ENCODE measurements at regions not wholly inside any gene's neighbourhood (a gene's known extent, or its start where the extent isn't known, plus 50 kb on each side); places are given as distances from the start of the nearest gene placed in this dataset.
A peak's percentile ranks its signal among the peaks of the same experiment; 100 is the strongest.

DNA sequence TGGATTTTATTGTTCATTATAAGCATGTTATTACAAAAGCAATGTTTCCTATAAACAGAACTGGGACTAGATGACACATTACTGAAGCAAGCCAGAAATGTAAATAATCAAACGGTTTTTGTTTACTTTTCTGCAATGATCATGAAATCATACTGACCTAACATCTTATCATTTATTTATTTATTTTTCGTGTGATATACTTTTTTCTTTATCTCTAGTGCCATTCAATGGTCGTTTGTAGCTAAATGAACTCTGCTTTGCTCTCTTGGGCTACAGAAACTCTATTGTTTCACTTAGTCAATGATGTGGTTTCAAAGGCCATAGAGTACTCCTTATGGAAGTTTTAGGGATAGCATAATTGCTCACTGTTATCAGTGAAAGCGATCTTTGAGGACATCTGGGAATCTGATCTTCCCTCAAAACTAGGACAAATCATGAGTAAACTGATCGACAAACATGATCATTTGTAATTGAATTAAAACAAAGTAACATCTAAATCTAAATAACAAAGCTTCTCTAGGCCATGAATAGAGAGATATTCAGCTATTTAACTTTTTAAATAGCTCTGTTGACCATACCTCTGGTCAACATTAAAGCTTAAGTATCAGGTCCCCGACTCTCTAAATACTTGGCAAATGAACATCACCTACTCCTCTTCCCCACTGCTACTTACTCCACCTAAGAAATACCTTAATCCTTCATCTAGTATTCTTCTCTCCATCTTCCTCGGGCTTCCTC, 933.4 kb downstream of the TFAP2A start:
- BruUV-seq (replicated peaks): no TSS peak
- H3K4ac ChIP-seq (ENCODE audit: low read depth, low read length): peak overlapping the region; percentile 26; the same call in 1 of the 2 replicates
- no peak overlapping the region for H2AFZ ChIP-seq (replicated peaks; ENCODE audit: low read length, poor library complexity)
- H3K79me1 ChIP-seq (ENCODE audit: low read depth in 1 of 2, low read length in 2 of 2): no peaks in the 10 kb centered on the region
- no peak overlapping the region for H2AK9ac ChIP-seq (replicated peaks; ENCODE audit: low read depth, low read length, poor library complexity)
- H3K56ac ChIP-seq (ENCODE audit: extremely low read depth, insufficient read depth, low read length): no peak overlapping the region
- H4K5ac ChIP-seq (ENCODE audit: low read depth, low read length): no peak overlapping the region
- no peak overlapping the region for H3K27ac ChIP-seq (ENCODE audit: insufficient read depth, low read length)
- peaks cover 8% of the 10 kb centered on the region for H3K4me1 ChIP-seq (ENCODE audit: control insufficient read depth, insufficient read depth, low read length)
- CTCF ChIA-PET: interaction anchor here (0.9 to 1.2 kb wide), 4 partner anchors 10 to 924 kb away, joined by 3 read pairs; no protein-coding TSS in a partner anchor
- peak overlapping the region; percentile 85 for H2BK5ac ChIP-seq (ENCODE audit: low read depth, low read length, poor library complexity, severe bottlenecking)
- H3K18ac ChIP-seq (ENCODE audit: low read depth, low read length): no peak overlapping the region; the same call in 1 of the 2 replicates
- no peak overlapping the region; the same call in 1 of the 2 replicates for H3K14ac ChIP-seq (replicated peaks; ENCODE audit: low read depth, low read length)
- H2BK20ac ChIP-seq (ENCODE audit: low read depth, low read length): peak overlapping the region; percentile 54; the same call in 1 of the 2 replicates
- peak overlapping the region in 1 of 2 experiments; percentile 12; a peak in 2 of 4 replicates for H4K8ac ChIP-seq (ENCODE audit: low read depth in 2 of 2, low read length in 2 of 2)
- H2BK120ac ChIP-seq (ENCODE audit: low read depth, low read length): peak overlapping the region; percentile 62
- WGBS, 2 experiments (ENCODE audit: extremely low coverage in 2 of 2, insufficient read length in 1 of 2): no CpG with 5 or more reads among the region's 7 CpGs
- POLR2A ChIA-PET (ENCODE audit: unreplicated experiment): interaction anchor here (0.5 kb wide), 1 partner anchor 136 kb away, joined by 5 read pairs; no protein-coding TSS in a partner anchor
- dilution Hi-C loops (cut with HindIII; ENCODE audit: low sequenced_read_pairs, unreplicated experiment) (no loop called here), in situ Hi-C loops (cut with MboI; ENCODE audit: low sequenced_read_pairs) (loop anchor here (25.0 kb wide), 1 partner anchor 1256 kb away; the partner anchor contains the start of gene TMEM14B), intact Hi-C loops (cut with micrococcal nuclease) (loop anchor here (5.0 kb wide), 1 partner anchor 499 kb away; no protein-coding TSS in a partner anchor)
- no peak overlapping the region for H2BK15ac ChIP-seq (ENCODE audit: low read depth, low read length)
- TF ChIP-seq CEBPB (IDR thresholded peaks at IDR 0.05; ENCODE audit: low read depth, low read length) (peak; percentile 73), SMC3 (IDR thresholded peaks at IDR 0.05; ENCODE audit: low read depth, low read length) (no peak), FOS (IDR thresholded peaks at IDR 0.05; ENCODE audit: low read depth, low read length) (peak; percentile 39; the same call in 1 of the 2 replicates), CHD1 (IDR thresholded peaks at IDR 0.05; ENCODE audit: low read depth, low read length) (no peak)
- H2AK5ac ChIP-seq (ENCODE audit: low read depth, low read length): no peak overlapping the region
- no peak overlapping the region for H3K4me3 ChIP-seq (ENCODE audit: insufficient read depth, low read depth, low read length)
- H3K27me3 ChIP-seq (ENCODE audit: control insufficient read depth, insufficient read depth, low read length): no peaks in the 10 kb centered on the region
- no peaks in the 10 kb centered on the region for H3K9me3 ChIP-seq (ENCODE audit: control insufficient read depth, insufficient read depth, low read length)
- H3K9me1 ChIP-seq (ENCODE audit: insufficient read depth, low read length): no peaks in the 10 kb centered on the region; the same call in 1 of the 2 replicates
- no peaks in the 10 kb centered on the region for H3K36me3 ChIP-seq (ENCODE audit: control insufficient read depth, insufficient read depth, low read length)
- ATAC-seq (ENCODE audit: low read depth) (peak; percentile 25), DNase-seq (peak; percentile 79)
- H3K4me2 ChIP-seq (ENCODE audit: low read depth, low read length): peak overlapping the region; percentile 16; the same call in 1 of the 2 replicates
- peak overlapping the region; percentile 8; the same call in 1 of the 2 replicates for H4K91ac ChIP-seq (ENCODE audit: insufficient read depth, low read depth, low read length)
- H4K20me1 ChIP-seq (ENCODE audit: insufficient read depth, low read length): no peaks in the 10 kb centered on the region
- H3K23ac ChIP-seq (ENCODE audit: low read depth, low read length): no peak overlapping the region
- H3K9ac ChIP-seq (ENCODE audit: low read depth, low read length): no peak overlapping the region
